WERI-Rb-1 (cell line): ENCODE measurements at regions not wholly inside any gene's neighbourhood (a gene's known extent, or its start where the extent isn't known, plus 50 kb on each side); places are given as distances from the start of the nearest gene placed in this dataset.

Experiments
- DNase-seq: peaks from one replicate; pipeline ENCODE4 v3.0.0-alpha.2; 2020
- H3K27ac ChIP-seq: fragments of 250-450 bp; sonication (Bioruptor Pico); 2 replicates; pipeline ENCODE4 v1.5.1; 2020; ENCODE audit warnings: mild to moderate bottlenecking, moderate library complexity
- H3K27me3 ChIP-seq: fragments of 250-450 bp; sonication (Bioruptor Pico); 2 replicates; pipeline ENCODE4 v1.5.1; 2021; ENCODE audit warnings: mild to moderate bottlenecking, low read depth, moderate library complexity; ENCODE audit not compliant: insufficient read depth, severe bottlenecking
- H3K36me3 ChIP-seq: fragments of 250-450 bp; sonication (Bioruptor Pico); 2 replicates; pipeline ENCODE4 v1.5.1; 2020; ENCODE audit warnings: mild to moderate bottlenecking, moderate library complexity
- H3K4me3 ChIP-seq: 2 replicates; pipeline ENCODE4 v1.5.1; 2011; ENCODE audit warnings: low read depth, mild to moderate bottlenecking, control low read depth, low read length
- H3K9me3 ChIP-seq: fragments of 250-450 bp; sonication (Bioruptor Pico); 2 replicates; pipeline ENCODE4 v1.5.1; 2021; ENCODE audit warnings: mild to moderate bottlenecking, moderate library complexity; ENCODE audit not compliant: severe bottlenecking
- TF ChIP-seq, protein P1 (sequence below): IDR thresholded peaks from 2 replicates; pipeline ENCODE4 v1.5.1; 2011; ENCODE audit warnings: low read depth, mild to moderate bottlenecking, control low read depth, inconsistent platforms, low read length

DNA sequence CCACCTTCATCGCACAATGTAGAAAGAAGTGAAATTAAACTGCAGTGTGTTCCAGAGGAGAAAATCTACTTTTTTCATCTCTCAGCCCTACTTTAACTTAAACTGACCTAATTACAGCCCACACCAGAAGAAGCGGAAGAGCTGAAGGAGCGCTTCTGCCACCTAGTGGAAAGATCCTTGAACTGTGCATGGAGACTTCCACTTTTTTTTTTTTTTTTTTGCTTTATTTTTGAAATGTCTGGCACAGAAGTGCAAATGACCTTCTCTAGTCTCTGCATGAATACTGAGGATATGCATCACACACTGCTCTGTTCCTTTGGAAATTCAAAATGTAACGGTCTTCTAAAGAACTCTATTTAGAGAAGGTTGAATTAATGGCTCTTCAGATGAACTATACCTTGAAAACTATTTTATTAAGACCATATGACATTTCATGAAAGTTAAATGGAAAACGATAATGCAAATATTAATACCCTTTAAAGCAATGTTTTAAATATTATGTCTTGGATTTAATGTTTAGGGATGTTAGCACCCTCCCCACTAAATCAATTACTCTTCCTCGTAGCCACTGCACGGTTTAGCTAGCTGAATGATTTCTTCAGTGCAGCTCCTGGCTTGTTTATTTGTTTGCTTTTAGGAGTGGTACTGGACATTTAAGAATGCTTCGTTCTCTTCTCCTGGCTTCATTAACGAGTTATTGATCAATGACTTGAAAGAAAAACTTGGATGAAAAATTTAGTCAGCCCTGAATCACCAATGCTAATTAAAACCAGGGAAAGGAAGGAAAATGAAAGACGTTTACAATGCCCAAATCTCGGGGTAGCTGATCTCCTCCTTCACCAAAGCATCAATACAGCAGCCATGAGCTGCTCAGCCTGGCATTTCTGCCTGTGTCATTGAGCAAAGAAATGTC is 569.6 kb upstream of the GJE1 start:
- Histone ChIP-seq H3K9me3 (no peaks in the 10 kb centered on the region), H3K4me3 (no peak overlapping the region), H3K27ac (no peak overlapping the region), H3K36me3 (no peaks in the 10 kb centered on the region), H3K27me3 (no peaks in the 10 kb centered on the region)
- peak; percentile 31 for DNase-seq
- TF ChIP-seq, protein P1, sequence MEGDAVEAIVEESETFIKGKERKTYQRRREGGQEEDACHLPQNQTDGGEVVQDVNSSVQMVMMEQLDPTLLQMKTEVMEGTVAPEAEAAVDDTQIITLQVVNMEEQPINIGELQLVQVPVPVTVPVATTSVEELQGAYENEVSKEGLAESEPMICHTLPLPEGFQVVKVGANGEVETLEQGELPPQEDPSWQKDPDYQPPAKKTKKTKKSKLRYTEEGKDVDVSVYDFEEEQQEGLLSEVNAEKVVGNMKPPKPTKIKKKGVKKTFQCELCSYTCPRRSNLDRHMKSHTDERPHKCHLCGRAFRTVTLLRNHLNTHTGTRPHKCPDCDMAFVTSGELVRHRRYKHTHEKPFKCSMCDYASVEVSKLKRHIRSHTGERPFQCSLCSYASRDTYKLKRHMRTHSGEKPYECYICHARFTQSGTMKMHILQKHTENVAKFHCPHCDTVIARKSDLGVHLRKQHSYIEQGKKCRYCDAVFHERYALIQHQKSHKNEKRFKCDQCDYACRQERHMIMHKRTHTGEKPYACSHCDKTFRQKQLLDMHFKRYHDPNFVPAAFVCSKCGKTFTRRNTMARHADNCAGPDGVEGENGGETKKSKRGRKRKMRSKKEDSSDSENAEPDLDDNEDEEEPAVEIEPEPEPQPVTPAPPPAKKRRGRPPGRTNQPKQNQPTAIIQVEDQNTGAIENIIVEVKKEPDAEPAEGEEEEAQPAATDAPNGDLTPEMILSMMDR, result peak; percentile 78

GRCh38 chr6:141562186-141562811 is 570.4 kb upstream of the GJE1 start:
- DNase-seq, result no peak
- H3K4me3 ChIP-seq, result no peak overlapping the region

DNA sequence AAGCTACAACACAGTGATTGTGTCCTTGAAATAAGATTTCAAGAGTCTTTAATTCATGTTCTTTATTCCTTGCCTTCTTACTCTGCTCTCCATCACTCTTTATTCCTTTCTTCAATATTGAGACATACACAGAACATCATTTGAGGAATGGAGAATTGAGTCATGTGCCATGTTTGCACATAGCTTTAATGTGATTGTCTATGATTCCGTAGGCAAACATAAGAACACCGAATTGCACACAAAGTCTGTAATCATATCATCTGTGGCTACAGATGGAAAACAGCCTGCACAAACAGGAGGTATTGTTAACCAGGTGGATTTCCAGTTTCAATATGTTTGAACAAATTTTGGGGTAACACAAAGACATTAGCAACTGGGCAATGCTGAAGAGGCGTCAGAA is 571.6 kb upstream of the GJE1 start:
- H3K9me3 ChIP-seq, result no peaks in the 10 kb centered on the region
- no peaks in the 10 kb centered on the region for H3K27me3 ChIP-seq
- DNase-seq, result no peak
- TF ChIP-seq, protein P1, result no peak
- H3K36me3 ChIP-seq, result no peaks in the 10 kb centered on the region
- H3K4me3 ChIP-seq, result no peak overlapping the region
- no peak overlapping the region for H3K27ac ChIP-seq

More at GRCh38 chr6:141562186-141562811, 570.4 kb upstream of the GJE1 start:
- TF ChIP-seq, protein P1, result no peak
- no peaks in the 10 kb centered on the region for H3K9me3 ChIP-seq
- no peaks in the 10 kb centered on the region for H3K27me3 ChIP-seq
- H3K36me3 ChIP-seq, result no peaks in the 10 kb centered on the region
- no peak overlapping the region for H3K27ac ChIP-seq

- DNase-seq, result no peak
- no peaks in the 10 kb centered on the region for H3K27me3 ChIP-seq
Observed at GRCh38 chr6:141552463-141552862, 580.3 kb upstream of the GJE1 start.

GRCh38 chr6:141552031-141552430 is 580.7 kb upstream of the GJE1 start:
- Histone ChIP-seq H3K36me3 (no peaks in the 10 kb centered on the region), H3K4me3 (no peak overlapping the region), H3K27ac (no peak overlapping the region), H3K27me3 (no peaks in the 10 kb centered on the region), H3K9me3 (no peaks in the 10 kb centered on the region)
- TF ChIP-seq, protein P1, result no peak
- no peak for DNase-seq

More at GRCh38 chr6:141552463-141552862, 580.3 kb upstream of the GJE1 start:
- no peak overlapping the region for H3K4me3 ChIP-seq
- H3K9me3 ChIP-seq, result no peaks in the 10 kb centered on the region
- TF ChIP-seq, protein P1, result no peak
- H3K27ac ChIP-seq, result no peak overlapping the region
- H3K36me3 ChIP-seq, result no peaks in the 10 kb centered on the region
